Activated CD8-positive, alpha-beta memory T cell treated with anti-CD3 and anti-CD28 coated beads for 24 hours (primary cell): ENCODE measurements at regions not wholly inside any gene's neighbourhood (a gene's known extent, or its start where the extent isn't known, plus 50 kb on each side); places are given as distances from the start of the nearest gene placed in this dataset.
"Not testable (repeated sequence)": the region's sequence is repeated elsewhere in the genome, so short reads cannot be mapped to it uniquely, and the experiment has no call there.

Source experiments
- DNase-seq: peaks from one replicate; pipeline ENCODE4 v3.0.0-alpha.2; 2020

DNA sequence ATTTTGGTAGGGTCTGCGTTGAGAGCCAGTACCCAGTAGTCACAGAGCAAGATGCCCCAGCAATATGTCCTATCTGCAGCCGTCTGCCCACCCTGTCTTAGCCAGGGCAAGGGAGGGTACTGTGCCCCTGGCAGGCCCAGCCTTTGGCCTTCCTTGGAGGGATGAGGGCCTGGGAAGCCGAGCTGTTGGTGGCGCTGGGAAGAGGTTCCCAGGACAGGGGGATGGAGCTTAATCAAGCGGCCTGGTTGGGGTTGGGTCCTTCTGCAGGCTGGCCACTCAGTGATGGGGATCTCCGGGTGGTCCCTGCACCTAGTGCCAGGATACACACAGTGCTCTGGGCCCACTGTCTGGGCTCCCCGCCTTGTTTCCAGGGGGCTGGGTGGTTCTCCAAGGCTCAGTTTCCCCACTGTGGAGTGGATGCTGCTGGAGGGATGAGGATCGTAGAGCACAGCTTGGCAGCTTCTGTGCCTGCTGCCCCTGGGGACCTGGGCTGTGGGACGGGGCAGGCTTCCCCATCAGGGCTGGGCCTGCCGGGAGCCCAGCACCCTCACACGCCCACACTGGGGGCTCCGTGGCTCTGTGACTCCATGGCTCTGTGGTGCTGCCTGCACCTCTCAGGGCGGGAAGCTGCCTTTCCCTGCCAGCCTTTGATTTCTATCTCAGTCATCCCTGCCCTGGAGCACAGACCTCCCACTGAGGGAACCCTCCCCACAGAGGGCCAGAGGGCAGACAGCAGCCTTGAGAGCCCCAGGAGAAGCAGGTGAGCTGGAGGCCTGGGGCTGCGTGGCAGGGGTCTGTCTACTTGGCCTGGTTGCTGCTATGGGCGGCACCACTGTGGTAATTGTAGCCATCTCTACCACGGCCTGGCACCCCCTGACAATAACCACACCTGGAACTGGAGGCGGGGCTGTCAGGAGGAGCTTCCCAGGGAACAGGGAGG, 357.0 kb downstream of the TMEM121 start:
- no peak for DNase-seq

DNA sequence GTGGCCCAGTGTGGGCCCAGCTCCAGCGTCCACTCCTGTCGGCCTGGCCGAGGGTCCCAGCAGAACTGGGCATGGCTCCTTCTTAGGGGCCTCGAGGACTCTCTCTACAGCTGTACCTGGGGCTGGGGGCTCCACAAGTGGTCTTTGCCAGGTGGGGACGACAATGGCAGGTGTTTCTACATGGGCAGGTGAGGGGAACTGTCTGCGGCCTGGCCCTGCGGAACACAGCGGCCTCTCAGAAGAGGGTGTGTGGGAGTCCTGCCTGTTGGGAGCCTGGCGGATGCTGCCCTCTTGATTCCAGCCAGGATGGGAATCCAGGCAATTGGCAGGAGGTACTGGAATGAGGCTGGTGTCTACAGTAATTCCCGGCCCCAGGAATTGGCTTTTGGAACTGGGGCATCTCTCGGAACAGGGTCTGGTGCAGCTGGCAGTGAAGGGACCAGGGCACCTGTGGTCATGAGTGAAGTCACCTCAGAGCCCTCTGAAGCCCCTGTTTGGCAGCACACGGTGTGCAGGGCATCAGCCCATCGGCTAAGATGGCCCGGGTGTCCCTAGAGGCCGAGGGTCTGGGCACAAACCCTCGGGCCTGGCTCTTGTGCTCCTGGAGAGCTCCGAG, 357.9 kb downstream of the TMEM121 start:
- DNase-seq: not testable (repeated sequence)

DNA sequence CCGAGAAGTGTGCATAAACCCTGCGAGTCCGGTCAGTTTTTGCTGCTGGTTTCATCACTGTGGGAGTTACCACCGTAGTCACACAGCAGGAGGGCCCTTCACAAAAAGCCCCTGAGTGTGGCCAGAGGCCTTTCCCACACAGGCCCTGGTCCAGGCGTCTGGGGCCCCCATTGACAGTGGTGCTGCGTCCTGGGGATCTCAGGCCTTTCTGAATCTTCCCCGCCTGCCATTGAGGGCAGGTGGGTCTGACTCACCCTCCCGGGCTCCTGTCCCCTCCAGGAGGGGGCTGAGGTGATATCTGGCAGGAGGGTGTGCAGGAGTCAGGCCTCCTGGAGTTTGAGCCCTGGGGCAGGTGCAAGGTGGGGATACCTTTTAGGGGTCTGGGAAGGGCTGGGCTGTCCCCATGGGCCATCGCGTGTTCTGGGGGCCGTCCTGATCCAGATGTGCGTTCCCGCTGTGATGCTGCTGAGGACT, 358.5 kb downstream of the TMEM121 start:
- no peak for DNase-seq

DNA sequence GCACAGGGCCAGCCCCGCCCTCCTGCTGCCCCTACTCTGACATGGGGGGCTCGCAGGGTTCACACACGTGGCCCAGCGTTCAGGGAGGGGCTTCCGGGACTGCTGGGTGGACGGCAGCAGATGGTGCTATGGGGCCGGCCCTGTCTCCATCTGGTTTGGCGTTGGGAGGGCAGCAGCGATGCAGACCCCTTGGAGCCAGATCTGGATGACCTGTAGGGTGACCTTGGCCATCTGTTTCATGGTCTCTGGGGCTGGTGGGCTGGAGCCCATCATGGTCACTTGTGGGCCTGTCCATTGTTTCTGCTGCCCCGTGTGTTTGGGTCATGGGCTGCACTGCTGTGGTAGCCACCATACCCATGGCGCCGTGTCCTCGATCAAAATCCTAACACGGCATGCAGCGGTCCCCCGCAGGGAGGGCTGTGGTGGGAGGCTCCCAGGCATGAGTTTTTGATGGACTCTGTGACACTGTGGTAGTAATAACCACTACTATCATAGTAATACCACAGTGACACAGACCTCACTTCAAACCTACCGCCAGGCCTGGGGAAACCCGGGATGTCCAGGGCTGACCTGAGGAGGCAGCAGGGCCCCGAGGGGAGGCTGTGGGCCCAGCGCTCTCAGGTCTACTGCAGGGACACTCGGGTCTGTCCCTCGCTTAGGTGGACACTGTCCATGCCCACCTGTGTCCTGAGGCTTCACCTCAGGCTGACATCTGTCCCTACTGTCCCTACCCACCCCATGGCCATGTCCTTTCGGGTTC, 359.4 kb downstream of the TMEM121 start:
- no peak for DNase-seq

DNA sequence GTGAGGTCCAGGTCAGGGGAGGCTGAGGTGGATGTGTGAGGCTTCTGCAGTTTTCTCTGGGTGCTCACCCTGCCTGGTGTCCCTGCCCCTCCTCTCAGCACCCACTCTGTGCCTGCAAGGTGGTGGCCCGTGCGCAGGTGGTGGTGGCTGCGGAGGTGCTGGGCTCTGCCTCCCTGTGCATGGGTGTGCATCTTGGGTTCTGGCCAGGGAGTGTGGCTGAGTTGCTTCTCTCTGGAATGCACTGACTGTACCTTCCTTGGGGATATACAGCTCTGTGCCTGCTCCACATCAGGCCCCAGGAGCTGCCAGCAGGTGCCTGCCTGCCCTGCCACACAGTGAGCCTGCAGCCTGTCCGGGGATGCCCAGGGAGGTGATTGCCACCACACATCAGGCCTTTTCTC, 360.4 kb downstream of the TMEM121 start:
- DNase-seq: peak; percentile 54

DNA sequence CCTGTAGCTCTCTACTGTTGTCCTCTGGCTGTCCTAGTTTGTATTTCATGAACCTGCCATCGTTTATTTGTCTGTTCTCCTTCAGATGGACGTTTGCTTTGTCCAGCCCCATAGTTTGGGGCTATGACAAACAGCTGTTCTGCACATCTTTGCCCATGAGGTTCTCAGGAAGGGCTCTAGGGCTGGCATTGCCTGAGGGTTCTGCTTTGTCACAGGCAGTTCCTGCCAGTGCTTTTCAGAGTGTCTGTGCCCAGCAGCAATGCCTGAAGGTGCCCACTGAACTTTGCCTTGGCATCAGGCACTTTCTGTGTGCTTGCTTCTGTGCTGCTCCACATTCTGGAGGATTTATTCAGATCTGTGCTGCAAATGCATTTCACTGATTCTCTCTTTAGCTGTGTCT, 361.3 kb downstream of the TMEM121 start:
- DNase-seq: no peak

DNA sequence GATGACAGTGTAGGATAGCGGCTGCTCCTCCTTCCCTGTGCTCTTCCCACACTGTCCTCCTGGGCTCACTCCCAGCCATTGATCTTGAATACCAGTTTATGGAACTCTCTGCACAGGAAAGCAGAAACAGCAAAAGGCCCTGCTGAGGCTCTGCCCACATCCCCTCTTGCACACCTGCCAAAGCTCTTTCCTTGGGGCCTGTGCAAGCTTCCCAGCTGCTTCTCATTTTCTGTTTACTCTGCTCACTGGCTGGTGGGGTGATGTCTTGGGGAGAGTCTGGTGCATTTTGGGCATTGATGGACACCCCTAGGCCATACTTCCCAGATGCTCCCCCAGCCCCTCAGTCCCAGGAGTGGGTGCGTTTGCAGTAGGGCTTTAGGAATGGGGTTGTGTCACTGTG, 361.8 kb downstream of the TMEM121 start:
- DNase-seq: no peak

DNA sequence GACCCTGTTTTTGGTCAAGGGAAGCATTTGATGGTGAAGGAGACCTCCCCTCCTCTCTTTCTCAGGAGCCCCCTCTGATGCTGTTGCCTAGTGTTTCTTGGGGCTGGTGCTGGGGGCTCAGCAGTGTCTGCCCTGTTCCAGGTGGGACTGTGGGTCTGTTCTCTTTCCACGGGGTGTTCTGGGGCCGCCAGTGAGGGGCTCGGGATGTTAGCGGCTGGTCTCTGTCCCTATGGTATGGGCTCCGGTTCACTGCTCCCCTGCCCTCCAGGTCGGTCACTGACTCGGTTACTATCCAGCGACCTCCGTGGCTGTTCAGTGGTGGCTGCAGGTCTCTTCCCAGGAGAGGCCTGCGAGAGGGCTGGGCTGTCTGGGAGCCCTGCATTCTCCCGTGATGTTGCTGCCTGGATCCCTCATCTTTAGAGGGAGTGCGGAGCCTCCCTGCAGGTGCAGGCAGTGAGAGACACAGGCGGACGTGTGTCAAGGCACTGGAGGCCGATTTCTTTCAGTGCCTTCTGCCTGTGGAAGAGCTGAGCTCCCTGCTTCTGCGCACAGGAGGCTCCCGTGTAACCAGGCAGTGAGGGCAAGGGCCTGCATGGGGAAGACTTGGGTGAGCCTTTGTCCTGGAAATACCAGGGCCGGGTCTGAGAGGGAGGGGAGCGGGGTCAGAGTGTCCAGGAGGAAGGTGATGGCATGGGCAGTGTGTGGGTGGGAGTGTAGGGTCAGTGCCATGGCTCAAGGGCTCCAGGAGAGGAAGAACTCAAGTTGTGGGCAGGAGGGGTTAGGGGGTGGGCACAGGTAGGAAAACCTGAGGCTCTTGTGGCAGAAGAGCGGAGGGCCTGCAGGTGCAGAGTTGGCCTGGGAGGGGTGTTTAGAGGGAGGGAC, 362.6 kb downstream of the TMEM121 start:
- DNase-seq: no peak

DNA sequence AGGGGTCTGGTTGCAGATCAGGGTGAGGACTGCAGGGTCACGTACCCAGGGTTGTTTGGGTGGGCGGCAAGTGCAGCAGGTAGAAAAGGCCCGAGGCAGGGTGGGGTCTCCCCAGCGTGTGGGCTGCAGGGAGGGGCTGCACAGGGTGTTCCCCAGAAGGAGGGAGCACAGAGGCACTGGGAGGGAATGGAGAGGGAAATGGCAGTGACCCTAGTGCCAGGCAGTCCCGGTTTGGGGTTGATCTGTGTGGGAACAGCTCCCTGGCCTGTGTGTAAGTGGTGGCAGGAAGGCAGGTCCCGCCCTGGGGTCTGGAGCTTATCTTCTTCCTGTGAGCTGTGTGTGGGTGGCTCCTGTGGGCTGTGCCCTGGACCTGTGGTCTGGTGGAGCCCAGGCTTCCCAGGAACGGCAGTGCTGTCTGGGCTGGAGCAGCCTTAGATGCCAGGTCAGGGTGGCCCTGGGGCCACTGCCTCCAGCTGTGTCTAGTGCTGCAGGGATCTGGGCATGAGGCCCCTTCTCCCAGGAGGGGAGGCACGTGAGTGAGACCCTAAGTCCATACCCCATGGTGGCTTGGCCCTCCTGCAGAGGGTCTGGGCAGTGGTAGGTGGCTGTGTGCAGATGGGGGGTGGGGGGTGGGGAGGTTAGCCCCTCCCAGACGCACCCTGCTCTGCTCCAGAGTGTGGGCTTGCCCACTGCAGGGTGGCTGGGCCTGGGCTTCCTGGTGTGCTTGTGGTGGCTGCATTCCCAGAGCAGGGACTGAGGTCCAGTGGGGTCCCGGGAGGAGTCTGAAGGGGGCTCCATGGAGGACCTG, 363.5 kb downstream of the TMEM121 start:
- DNase-seq: peak; percentile 48

DNA sequence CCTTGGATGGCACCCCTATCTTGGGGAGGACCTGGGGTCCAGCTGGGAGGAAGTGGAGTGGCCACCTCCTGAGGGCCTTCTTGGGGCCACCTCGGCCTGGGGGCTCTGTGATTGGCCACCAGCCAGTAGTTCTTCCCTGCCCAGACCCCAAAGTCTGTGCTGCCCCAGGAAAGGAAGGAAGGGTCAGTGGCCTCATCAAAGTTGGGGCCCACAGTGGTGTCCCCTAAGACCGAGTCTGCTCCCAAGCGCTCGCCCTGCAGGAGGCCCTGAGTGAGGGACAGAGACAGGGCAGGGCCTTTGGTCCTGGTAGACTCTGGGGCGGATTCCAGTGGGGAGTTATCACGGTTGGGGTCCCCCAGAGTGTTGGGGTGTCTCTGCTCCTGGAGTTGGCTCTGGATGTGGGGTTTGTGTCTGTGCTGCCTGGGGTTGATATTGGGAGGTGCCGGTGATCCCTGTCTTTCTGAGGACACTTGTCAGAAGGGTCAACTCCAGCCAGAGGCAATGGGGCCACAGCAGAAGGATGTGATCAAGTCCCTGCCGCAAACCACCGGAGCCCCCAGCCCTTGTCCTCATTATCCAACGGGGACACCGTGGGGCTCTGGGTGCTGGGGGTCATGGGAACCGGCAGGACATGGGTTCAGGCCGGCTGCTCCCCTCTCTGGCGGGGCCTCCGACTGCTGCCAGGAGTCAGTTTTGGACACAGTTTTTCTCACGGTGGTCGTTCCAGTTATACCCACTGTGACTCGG, 364.3 kb downstream of the TMEM121 start:
- DNase-seq: no peak

DNA sequence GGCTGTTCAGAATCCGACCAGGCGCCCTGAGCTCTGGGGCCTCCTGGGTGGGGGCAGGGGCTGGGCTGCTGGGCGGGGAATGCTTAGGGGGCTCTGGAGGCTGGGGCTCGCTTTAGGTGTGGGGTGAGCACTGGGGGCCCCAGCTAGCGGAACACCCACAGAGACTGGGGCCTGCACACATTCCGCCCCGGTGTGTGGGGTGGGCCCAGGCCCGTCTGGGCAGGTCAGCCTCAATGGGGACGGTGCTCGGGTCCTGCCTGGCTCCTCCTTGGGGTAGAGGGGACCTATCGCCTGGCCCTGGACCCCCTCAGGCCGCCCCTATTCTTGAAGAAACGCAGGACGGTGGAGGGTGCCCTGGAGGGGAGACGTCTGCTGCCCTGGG, 364.8 kb downstream of the TMEM121 start:
- peak; percentile 47 for DNase-seq

DNA sequence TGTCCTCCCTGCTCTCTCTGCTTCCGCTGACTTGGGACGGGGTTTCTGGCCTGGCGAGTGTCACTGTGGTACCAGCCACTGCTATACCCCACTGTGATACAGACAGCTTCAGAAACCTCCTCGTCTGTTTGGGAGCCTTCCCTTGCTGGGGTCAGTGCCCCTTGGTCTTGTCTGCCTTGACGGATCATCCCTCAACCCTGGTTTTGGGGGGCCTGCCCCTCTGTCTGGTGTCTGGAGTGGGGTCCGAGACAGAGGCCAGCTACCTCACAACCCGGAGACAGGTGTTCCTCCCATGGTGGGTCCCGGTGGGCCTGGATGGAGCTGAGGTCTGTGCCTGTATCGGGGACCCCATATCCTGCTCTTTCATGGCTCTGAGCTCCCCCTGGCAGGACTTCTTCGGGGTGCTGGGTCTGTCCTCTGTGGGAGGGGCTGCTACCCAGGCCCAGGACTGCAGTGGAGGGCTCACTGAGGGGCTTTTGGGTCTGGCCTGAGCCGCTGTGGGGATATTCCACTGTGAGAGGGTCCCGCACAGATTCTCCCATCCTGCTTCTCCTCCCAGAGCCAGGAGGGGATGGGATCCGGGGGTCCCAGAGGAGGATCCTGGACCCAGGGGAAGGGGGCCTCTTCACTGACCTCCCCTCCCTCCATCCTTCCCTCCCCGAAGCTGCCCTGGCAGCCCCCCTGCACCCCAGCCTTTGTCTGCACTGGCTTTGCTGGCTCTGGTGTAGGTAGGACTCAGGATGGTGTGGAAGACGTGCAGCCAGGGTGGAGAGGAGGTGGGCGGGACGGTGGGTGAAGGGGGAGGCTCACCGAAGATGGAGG, 365.5 kb downstream of the TMEM121 start:
- DNase-seq: no peak

DNA sequence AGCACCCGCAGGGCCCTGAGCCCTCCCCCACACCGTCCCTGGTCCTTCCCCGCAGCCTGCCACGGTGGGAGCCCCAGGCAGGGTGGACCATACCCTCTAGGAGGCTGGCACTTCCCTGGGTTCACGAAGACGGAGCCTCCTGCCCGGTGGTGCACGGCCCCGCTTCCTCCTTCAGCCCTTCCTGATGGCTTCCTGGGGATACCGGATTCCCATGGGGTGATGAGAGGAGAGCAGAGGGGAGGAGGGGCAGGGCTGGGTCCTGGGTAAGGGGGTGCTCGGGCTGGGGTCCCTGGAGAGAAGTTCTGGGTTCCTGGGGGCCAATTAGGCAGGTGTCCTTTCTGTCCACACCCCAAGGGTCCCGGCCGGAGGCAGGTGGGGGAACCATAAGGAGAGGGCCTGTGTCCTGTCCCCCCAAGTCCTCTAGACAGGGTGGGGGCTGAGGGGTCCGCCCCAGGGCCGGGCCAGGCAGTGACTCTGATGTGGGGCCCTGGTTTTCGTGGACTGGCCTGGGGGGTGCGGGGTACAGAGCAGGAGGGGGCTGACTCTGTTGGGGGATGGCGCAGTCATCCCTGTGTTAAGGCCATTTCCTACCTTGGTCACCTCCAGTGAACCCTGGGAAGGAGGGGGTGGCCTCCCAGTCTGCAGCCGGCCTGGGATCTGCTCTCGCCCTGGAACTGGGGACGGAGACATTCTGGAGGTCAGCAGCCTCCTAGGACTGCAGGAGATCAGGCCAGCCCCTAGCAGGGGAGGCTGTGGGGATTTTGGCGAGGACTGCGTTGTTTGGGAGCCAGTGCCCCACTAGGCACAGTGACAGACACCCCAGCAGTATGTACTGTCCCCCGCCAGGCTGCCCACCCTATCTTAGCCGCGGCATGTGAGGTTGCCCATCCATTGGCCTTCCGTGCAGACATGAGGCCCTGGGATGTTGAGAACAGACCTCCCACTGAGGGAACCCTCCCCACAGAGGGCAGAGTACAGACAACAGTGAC, 366.4 kb downstream of the TMEM121 start:
- DNase-seq: peak; percentile 44

DNA sequence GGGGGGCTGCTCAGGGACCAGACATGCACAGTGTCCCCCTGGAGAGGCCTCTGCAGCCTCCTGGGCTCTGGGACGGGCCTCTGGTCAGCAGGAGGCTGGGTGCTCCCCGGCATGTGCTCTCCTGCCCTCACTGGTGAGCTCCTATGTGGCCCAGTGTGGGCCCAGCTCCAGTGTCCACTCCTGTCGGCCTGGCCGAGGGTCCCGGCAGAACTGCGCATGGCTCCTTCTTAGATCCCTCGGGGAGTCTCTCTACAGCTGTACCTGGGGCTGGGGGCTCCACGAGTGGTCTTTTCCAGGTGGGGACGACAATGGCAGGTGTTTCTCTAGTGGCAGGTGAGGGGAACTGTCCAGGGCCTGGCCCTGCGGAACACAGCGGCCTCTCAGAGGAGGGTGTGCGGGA, 367.3 kb downstream of the TMEM121 start:
- DNase-seq: peak; percentile 26

DNA sequence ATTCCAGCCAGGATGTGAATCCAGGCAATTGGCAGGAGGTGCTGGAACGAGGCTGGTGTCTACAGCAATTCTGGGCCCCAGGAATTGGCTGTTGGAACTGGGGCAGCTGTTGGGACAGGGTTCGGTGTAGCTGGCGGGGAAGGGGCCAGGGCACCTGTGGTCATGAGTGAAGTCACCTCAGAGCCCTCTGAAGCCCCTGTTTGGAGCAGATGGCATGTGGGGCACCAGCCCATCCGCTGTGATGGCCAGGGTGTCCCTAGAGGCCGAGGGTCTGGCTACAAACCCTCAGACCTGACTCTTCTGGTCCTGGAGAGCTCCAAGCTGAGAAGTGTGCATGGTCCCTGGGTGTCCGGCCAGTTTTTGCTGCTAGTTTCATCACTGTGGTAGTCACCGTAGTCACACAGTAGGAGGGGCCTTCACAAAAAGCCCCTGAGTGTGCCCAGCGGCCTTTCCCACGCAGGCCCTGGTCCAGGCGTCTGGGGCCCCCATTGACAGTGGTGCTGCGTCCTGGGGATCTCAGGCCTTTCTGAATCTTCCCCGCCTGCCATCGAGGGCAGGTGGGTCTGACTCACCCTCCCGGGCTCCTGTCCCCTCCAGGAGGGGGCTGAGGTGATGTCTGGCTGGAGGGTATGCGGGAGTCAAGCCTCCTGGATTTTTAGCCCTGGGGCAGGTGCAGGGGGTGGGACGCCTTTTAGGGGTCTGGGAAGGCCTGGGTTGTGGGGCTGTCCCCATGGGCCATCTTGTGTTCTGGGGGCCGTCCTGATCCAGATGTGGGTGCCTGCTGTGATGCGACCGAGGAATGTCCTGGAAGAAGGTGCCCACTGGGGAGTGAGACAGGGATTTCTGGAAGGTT, 368.0 kb downstream of the TMEM121 start:
- peak; percentile 49 for DNase-seq

DNA sequence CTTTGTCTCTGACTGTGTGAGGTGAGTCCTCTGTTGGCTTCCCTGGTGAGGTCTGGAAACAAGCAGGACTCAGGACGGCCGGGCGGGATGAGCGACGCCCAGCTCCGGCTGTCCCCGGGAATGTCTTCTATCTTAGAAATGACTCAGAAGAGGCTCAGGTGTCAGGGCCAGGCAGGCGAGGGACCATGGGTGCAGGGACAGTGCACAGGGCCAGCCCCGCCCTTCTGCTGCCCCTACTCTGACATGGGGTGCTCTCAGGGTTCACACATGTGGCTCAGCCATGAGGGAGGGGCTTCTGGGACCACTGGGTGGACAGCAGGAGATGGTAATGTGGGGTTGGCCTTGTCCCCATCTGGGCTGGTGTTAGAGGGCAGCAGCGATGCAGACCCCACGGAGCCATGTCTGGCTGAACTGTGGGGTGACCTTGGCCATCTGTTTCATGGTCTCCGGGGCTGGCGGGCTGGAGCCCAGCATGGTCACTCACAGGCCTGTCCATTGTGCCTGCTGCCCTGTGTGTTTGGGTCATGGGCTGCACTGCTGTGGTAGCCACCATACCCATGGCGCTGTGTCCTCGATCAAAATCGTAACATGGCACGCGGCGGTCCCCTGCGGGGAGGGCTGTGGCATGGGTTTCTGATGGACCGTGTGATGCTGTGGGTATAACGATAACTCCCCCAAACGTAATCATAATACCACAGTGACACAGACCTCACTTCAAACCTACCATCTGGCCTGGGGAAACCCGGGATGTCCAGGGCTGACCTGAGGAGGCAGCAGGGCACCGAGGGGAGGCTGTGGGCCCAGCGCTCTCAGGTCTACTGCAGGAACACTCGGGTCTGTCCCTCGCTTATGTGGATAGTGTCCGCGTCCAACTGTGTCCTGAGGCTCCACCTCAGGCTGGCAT, 368.8 kb downstream of the TMEM121 start:
- peak; percentile 43 for DNase-seq
